ENCODE measurements at regions not wholly inside any gene's neighbourhood (a gene's known extent, or its start where the extent isn't known, plus 50 kb on each side); places are given as distances from the start of the nearest gene placed in this dataset.

DNA sequence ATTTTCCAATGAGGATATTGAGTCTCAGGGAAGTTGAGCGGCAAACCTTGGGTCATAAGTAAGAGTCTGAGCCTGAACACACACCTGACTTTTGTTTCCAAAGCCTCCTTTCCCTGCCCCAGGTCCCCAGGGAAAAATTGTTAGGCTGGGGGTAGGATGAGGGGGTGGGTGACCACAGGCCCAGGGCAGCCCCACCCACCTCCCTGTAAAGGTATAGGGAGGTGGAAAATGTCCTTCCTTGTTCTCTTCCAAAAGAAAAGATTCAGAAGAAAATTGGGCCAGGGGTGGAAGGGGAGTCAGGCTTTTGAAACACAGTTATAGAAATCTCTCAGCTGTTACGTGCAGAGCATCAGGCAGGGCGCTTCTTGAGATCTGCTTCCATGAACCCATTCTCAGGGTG, 129.7 kb upstream of the NGF start:
- POLR2A ChIA-PET, result no interaction called here
- no peaks in the 10 kb centered on the region for H3K27me3 ChIP-seq (ENCODE audit: control insufficient read depth, insufficient read depth, low read length)
- no peak for DNase-seq (ENCODE audit: low read depth, low spot score)
- H3K27ac ChIP-seq (ENCODE audit: low read depth, low read length), result no peak overlapping the region
- H3K9me3 ChIP-seq (ENCODE audit: control insufficient read depth, insufficient read depth, low read length), result no peaks in the 10 kb centered on the region
- CTCF ChIA-PET, result interaction anchor here (0.6 to 8.7 kb wide), 5 partner anchors 9 to 1945 kb away, joined by 3 to 235 read pairs (median 6); no protein-coding TSS in a partner anchor
- TF ChIP-seq, protein P1, sequence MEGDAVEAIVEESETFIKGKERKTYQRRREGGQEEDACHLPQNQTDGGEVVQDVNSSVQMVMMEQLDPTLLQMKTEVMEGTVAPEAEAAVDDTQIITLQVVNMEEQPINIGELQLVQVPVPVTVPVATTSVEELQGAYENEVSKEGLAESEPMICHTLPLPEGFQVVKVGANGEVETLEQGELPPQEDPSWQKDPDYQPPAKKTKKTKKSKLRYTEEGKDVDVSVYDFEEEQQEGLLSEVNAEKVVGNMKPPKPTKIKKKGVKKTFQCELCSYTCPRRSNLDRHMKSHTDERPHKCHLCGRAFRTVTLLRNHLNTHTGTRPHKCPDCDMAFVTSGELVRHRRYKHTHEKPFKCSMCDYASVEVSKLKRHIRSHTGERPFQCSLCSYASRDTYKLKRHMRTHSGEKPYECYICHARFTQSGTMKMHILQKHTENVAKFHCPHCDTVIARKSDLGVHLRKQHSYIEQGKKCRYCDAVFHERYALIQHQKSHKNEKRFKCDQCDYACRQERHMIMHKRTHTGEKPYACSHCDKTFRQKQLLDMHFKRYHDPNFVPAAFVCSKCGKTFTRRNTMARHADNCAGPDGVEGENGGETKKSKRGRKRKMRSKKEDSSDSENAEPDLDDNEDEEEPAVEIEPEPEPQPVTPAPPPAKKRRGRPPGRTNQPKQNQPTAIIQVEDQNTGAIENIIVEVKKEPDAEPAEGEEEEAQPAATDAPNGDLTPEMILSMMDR (IDR thresholded peaks at IDR 0.05; ENCODE audit: low read depth, low read length), result no peak
- H3K4me3 ChIP-seq (ENCODE audit: low read depth, low read length), result no peak overlapping the region

- Histone ChIP-seq H3K9me3 (ENCODE audit: control insufficient read depth, insufficient read depth, low read length) (no peaks in the 10 kb centered on the region), H3K27me3 (ENCODE audit: control insufficient read depth, insufficient read depth, low read length) (no peaks in the 10 kb centered on the region), H3K4me3 (ENCODE audit: low read depth, low read length) (no peak overlapping the region), H3K27ac (ENCODE audit: low read depth, low read length) (no peak overlapping the region)
- ChIA-PET POLR2A (no interaction called here), CTCF (interaction anchor here (0.6 to 8.7 kb wide), 4 partner anchors 126 to 328 kb away, joined by 3 to 235 read pairs (median 5); no protein-coding TSS in a partner anchor)
- TF ChIP-seq, protein P1 (IDR thresholded peaks at IDR 0.05; ENCODE audit: low read depth, low read length), result no peak
- DNase-seq (ENCODE audit: low read depth, low spot score), result no peak
These were observed 129.1 kb upstream of the NGF start for GRCh38 chr1:115467196-115467595.

DNA sequence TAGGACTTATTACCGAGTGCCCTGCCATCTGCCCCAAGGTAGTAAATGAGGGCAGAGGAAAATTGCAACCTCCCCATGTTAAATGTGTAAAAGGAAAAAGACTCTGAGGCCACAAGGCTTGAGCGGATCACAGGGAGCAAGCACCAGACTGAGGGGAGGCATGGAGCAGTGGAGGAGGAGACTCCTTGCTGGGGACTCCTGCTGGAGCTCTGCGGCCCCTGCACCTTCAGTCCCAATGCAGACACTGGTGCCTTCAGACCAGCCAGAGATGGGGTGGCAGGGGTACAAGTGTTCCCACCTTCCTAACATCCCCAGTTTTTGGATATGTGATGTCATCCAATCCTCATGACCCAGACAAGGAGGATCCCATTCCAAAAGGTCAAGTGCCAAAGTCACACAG, 128.4 kb upstream of the NGF start:
- no peak overlapping the region for H3K4me3 ChIP-seq (ENCODE audit: low read depth, low read length)
- no peaks in the 10 kb centered on the region for H3K27me3 ChIP-seq (ENCODE audit: control insufficient read depth, insufficient read depth, low read length)
- H3K9me3 ChIP-seq (ENCODE audit: control insufficient read depth, insufficient read depth, low read length), result no peaks in the 10 kb centered on the region
- ChIA-PET CTCF (interaction anchor here (1.0 to 8.7 kb wide), 3 partner anchors 129 to 327 kb away, joined by 3 to 235 read pairs (median 7); no protein-coding TSS in a partner anchor), POLR2A (no interaction called here)
- H3K27ac ChIP-seq (ENCODE audit: low read depth, low read length), result no peak overlapping the region
- DNase-seq (ENCODE audit: low read depth, low spot score), result no peak
- TF ChIP-seq, protein P1 (IDR thresholded peaks at IDR 0.05; ENCODE audit: low read depth, low read length), result peak; percentile 25; the same call in 1 of the 2 replicates

DNA sequence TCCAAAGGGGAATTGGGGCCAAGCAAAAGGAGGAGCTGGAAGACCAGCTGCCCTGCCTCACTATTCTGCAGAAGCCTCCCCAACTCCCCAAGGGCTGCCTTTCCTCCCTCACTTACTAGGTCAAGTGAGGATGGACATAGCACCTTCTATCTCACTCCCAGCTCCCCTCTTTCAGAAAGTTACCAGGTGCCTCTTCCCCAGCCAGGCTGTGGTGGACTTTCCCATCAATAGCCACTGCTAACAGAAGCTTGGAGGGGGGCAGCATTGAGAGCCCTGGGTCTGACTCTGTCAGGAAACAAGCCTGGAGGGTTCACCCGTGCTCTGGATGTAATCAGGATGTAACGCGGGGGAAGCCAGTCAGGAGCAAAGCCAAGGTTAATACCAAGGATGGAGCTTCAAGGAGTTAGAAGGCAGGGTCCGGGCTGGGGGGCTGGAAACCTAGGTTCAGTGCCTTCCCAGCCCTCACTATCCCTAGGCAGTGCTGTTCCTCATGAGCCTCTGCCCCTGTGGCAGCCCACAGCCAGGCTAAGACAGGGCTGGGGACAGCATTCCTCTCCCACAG, 127.8 kb upstream of the NGF start:
- ChIA-PET POLR2A (interaction anchor here (0.5 kb wide), 1 partner anchor 11 kb away, joined by 5 read pairs; no protein-coding TSS in a partner anchor), CTCF (interaction anchor here (0.6 to 8.7 kb wide), 4 partner anchors 130 to 1183 kb away, joined by 3 to 235 read pairs (median 6); no protein-coding TSS in a partner anchor)
- no peak overlapping the region for H3K27ac ChIP-seq (ENCODE audit: low read depth, low read length)
- no peaks in the 10 kb centered on the region for H3K27me3 ChIP-seq (ENCODE audit: control insufficient read depth, insufficient read depth, low read length)
- no peak for DNase-seq (ENCODE audit: low read depth, low spot score)
- H3K4me3 ChIP-seq (ENCODE audit: low read depth, low read length), result no peak overlapping the region
- TF ChIP-seq, protein P1 (IDR thresholded peaks at IDR 0.05; ENCODE audit: low read depth, low read length), result no peak
- no peaks in the 10 kb centered on the region for H3K9me3 ChIP-seq (ENCODE audit: control insufficient read depth, insufficient read depth, low read length)

DNA sequence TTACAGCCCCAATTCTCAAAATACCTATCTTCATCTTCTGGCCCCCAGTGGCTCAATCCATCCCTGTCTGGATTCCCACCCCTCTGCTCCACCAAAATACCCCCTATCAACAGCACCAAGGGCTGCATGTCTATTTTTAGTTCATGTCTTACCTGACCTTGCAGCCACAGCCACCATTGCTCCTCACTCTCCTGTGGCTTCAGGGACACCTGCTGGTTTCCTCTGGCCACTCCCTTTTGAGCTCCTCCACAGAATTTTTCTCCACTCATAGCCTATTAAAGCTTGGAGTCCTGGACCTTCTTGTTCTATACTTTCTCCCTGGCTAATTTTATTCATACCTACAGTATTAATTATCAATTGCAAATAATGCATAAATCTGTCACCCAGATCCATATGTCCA, 125.3 kb upstream of the NGF start:
- no peak for DNase-seq (ENCODE audit: low read depth, low spot score)
- CTCF ChIA-PET, result interaction anchor here (2.7 to 8.7 kb wide), 2 partner anchors 132 to 324 kb away, joined by 7 to 235 read pairs; no protein-coding TSS in a partner anchor
- TF ChIP-seq, protein P1 (IDR thresholded peaks at IDR 0.05; ENCODE audit: low read depth, low read length), result no peak
- no peak overlapping the region for H3K4me3 ChIP-seq (ENCODE audit: low read depth, low read length)
- H3K9me3 ChIP-seq (ENCODE audit: control insufficient read depth, insufficient read depth, low read length), result no peaks in the 10 kb centered on the region
- POLR2A ChIA-PET, result no interaction called here
- no peak overlapping the region for H3K27ac ChIP-seq (ENCODE audit: low read depth, low read length)
- H3K27me3 ChIP-seq (ENCODE audit: control insufficient read depth, insufficient read depth, low read length), result no peaks in the 10 kb centered on the region

Data from AG04450 (cell line).